GM04503 (cell line): ENCODE measurements at regions not wholly inside any gene's neighbourhood (a gene's known extent, or its start where the extent isn't known, plus 50 kb on each side); places are given as distances from the start of the nearest gene placed in this dataset.

ENCODE experiments used
- DNase-seq: peaks from one replicate; pipeline ENCODE4 v3.0.0-alpha.2; 2012; ENCODE audit warnings: low read depth

- no peak for DNase-seq
Observed at GRCh38 chr2:611519-611918, 65.7 kb downstream of the TMEM18 start.

DNA sequence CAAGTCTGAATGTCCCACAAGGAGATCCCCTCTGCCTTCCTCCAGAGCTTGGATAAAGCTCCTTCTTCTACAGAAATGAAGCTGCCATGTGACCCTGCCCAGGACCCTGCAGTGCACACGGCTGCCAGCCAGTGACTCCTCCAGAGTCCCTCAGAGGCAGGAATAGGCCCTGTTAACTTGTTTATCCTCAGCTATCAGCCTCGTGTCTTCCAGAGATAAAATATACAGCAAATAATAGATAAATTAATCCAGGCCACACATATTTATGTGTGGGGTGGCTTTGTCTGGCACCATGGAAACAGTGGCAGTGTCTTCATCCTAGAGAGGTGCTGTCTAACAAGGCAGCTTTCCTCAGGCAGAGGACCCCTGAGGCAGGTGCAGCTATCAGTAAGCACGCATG lies 66.7 kb downstream of the TMEM18 start:
- no peak for DNase-seq

DNA sequence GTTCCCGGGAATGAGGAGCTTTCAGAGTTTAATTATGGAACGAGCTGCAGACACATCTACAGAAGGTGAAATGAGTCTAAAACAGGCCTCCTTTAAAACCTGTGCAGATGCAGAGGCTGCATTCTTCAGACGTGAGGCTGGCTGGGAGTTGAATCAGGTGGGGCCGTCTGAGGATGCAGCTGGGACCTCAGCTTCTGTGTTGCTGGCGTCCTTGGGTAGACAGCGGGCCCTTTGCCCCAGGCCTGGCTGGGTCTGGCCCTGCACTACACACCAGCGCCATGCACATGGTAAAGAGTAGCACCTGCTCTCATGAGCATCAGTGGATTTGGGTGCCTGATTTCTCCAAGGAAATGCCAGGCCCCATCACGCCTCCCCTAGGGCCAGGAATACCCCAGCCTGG lies 67.3 kb downstream of the TMEM18 start:
- DNase-seq = no peak

DNA sequence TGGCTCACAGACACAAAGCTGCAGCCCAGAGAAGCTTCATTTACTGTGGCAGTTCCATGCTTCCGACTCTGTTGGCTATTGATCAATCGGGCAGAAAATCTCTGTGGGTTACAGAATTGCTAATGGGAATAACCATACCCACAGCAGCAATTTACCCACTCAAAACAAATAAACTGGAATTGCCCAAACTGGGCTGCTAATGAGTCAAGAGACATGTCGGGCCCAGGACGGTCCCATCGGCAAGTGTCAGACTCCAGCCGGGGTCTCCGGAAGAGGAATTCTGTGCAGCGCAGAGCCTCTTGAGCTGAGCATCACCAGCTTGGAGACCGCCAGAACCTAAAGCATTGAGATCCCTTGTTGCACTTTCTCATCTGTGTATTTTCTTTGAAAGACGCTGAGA lies 67.8 kb downstream of the TMEM18 start:
- DNase-seq = no peak

GRCh38 chr2:608711-609110 lies 68.5 kb downstream of the TMEM18 start:
- no peak for DNase-seq

DNA sequence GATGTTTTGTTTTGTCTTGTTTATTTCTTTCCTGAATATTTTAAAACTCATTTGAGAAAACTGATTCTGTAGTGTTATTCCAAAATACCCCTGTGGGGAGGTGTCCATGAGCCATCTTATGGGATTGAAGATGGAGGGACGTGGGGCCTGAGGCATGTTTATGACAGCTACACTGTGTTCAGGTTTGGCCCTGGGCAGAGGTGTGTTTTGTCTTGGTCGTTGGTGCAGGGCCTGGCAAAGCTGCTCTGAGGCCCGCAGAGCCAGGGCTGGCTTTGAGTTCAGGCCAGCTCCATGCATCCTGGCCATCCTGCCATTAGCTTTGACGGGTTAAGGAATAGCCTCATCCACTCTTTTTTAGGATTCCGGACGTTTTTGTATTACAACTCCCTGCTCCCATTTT lies 68.9 kb downstream of the TMEM18 start:
- no peak for DNase-seq

GRCh38 chr2:607709-608108 lies 69.5 kb downstream of the TMEM18 start:
- DNase-seq = no peak

DNA sequence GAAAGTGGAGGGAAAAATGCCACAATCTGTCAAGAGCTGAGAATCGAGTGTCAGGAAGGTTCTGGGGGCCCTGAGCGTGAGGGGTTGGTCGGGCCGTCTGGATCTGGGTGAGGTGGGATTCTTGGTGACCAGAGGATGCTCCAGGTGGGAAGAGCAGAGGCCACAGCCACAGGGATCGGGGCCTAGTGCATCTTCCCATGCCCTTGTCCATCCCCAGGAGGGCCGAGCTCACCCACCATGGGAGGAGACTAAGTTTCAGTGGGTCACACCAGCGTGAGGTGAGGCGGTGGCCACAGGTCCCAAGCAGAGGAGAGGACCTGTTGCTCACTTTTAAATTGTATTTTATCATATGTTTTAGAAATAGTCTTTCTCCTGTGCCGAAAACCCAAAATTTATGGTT lies 70.0 kb downstream of the TMEM18 start:
- no peak for DNase-seq

DNA sequence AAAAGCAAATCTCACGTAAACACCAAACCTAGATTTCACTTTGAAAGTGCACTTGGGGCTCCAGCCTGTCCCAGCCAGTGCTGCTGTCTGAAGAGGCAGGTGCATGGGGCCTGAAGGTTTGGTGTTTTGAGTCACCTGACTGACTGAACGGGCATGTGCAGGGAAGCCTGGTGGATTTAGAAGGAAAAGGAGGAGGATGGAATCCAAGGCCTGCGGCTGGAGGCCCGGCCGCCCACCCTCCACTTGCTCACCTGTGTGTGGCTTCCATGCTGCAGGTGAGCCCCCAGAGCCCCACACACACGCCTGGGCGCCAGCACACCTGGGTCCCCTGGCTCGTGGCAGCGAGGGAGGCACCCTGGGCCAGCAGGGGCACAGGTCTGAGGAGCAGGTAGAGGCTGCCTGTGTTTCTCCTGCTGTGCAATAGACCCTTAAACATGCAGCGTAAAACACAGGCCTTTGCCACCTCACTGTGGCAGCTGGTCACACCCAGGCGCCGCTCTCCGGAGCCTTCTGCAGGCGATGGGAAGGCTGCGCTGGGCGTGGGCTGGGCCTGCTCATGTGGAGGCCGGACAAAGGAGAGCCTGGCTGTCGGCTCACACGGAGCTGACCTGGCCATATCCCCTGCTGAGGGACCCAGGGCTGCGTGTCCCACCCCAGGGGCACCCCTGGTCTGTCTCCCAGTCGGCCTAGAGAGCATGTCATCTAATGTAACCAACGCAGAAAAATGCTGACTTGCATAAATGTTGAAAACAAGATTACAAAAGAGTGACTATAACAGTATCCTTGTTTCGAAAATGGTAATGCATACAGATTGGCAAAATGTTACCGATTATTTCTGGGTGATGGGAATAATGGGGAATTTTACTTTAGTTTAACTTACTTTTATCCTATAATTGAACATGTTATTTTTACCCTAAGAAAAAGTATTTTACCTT lies 71.3 kb downstream of the TMEM18 start:
- no peak for DNase-seq

DNA sequence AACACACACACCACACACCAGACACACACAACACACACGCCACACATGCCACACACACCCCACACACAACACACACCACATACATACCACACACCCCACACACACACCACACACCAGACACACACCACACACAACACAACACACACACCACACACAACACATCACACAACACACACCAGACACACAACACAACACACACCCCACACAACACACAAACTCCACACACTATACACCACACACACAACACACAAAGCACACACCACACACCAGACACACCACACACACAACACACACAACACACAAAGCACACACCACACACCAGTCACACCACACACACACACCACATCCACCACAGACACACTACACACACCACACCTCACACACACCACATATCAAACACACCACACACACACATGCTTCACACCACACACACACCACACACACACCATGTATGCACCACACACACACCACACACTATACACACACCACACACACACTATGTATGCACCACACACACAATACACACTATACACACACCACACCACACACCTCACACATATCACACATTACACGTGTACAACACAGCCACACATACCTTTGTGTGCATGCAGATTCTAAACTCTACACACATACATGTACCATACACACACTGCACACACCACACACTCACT lies 72.2 kb downstream of the TMEM18 start:
- no peak for DNase-seq

DNA sequence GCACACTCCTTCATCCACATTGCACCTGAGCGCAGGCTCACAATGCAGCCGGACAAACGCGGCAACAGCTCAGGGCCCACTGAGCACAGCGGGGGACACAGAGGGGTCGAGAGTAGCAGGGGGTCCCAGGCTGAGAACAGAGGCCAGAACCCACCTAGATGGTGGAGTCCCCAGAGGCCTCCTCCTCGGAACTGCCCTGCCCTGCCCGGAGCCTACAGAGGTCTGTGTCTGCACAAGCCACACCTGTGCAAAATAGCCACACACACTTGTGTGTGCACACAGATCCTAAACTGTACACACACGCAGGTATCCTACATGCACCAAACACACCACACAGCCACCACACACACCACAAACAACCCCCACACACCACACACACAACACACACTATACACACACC lies 72.8 kb downstream of the TMEM18 start:
- DNase-seq = no peak

DNA sequence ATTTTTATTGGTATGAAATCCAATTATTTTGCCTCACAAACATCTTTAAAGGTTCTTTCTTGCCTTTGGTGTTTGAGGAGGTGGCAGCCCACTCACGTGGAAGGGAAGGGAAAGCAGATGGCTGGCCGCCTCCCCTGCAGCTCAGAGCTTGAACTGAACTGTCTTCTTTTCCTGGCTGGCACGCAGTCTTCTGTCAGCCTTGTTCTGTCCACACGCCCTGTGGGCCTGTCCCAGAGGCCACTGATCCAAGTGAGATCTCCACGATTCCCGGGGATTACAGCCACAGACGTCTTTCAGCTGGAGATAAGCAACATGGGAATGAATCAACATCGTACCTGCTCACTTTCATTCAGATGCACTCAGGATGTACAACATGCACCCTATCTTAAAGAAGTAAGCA lies 73.3 kb downstream of the TMEM18 start:
- DNase-seq = no peak

DNA sequence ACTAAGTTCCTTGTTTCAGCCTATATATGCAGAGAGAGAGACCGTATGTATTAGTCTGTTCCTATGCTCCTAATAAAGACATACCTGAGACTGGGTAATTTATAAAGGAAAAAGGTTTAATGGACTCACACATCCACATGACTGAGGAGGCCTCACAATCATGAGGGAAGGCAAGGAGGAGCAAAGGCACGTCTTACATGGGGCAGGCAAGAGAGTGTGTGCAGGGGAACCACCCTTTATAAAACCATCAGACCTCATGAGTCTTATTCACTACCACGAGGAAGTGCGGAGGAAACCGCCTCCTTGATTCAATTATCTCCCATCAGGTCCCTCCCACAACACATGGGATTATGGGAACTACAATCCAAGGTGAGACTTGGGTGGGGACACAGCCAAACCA lies 73.8 kb downstream of the TMEM18 start:
- DNase-seq = no peak

DNA sequence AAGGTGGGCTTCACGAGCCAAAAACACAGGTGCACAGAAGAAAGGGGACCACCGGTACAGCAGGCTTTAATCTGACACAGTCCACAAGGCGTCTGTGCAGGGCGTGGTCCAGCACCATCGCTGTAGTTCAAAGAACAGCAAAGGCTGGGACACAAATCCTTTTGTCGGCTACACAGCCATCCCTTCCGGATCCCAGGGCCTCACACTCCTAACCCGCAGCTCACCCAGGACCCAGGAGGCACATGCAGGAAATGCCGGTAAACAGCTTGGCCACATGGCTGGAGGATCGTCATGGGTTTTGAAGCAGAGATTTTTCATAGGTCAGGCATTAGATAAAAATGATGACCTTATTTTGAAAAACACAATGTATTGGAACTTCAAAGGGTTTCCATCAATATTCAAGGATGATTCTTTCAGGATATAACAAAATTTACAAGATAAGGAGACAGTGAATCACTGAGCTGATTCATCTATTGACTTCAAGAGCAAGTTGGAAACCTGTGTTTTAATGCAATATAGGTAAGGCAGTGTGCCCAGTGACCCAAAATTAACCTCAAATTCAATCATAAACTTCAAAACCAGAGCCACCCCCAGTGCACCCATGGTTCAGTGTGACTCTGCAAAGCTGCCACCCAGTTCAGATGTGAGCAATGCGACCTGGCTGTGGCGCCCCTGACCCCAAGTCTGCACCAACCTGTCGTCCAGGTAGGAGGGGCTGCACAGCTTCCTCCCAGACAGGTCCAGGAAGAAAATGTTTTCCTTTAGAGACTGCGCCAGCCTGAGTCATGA lies 74.4 kb downstream of the TMEM18 start:
- no peak for DNase-seq

DNA sequence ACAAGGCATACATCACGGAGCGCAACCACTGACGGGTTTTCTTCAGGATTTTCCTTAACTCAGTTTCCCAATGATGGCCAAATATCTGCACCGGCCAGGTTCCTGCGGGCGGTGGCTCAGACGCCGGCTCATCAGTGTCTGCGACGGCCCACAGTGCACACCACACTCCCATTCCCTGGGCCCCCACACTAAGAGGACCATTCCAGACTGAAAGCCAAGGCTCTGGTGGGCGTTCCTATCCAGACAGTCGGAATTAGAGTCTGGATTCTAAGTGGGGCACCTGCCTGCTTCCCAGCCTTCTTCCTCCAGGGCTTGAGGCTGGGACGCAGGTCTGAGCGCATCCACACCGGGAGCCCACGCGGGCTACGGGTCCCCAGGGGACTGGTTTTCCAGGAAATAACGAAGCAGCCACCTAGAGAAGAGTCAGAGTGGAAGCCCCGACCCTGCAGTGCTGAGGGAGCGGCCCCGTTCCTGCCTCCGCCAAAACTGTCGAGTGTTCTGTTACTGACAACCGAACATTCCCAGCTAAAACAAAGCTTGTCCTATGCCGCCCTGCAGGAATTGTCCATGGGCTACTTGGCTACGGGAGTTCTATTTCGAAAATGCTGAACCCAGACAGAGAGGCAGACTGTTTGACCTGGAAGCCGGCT lies 75.3 kb downstream of the TMEM18 start:
- no peak for DNase-seq

GRCh38 chr2:601387-601698 lies 75.9 kb downstream of the TMEM18 start:
- no peak for DNase-seq

- DNase-seq = no peak
Observed at GRCh38 chr2:600542-601386, 76.4 kb downstream of the TMEM18 start.

- no peak for DNase-seq
Observed at GRCh38 chr2:599601-600000, 77.6 kb downstream of the TMEM18 start.

DNA sequence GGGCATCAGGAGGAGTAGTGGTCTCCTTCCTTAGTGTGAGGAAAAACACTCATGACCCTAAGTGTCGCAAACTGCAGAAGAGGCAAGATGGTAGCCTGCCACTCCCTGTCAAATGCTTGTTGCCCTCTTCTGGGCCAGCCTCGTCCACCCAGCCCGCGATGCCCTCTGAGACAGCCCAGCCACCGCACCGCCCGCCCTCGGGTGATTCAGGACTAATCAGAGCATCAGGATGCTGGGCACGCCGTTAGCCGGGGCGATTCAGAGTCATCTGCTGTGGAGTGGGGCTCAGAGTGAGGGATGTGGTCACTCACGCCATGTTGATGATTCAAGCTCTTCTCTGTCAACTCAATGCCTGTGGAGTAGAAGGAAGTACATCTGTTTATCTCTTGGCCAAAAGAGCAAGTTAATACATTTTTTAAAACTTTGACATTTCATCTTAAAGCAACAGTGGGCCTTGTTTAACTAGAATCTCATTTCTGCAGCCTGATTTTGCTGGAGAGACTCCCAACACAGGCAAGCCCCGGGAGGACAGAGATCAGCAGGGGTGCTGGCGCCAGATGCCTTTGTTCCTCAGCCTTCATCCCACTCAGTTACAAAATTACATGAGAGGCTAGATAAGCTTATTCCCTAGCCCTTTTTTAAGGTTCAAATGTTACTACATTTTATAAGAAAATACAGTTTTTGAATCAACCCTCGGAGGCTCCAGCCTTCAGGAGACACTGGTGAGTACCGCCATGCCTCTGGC lies 79.0 kb downstream of the TMEM18 start:
- DNase-seq = no peak

DNA sequence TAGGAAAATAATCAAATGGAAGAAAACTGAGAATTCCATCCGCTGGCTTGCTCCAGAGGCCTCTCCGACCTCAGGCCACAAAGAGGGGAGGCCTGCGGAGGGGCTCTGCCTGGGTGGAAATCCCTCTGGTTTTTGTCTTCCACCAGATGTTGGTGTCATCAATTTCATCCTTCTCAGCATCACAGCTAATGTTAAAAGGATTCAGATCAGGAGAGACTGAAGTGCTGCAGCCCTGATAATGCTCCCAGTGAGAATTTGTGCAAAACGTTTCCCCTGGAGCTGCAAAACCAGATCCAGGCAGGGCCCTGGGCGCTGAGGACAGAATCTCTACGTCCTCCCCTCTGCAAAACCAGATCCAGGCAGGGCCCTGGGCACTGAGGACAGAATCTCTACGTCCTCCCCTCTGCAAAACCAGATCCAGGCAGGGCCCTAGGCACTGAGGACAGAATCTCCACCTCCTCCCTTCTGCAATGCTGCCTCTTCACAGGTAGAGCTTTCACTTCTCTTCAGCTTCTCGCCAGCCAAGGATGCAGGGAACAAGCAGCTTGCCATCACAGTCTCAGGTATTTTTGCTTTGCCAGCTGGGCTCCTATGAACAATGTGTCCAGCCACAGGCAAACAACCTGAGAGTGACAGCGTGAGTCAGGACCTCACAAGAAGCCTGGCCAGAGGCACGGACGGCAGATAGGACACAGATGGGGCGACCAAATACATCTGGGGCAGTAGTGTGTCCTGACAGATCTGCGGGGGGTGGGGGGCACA lies 81.2 kb downstream of the TMEM18 start:
- no peak for DNase-seq
